Midbrain (tissue), 1 donor: ENCODE measurements at regions not wholly inside any gene's neighbourhood (a gene's known extent, or its start where the extent isn't known, plus 50 kb on each side); places are given as distances from the start of the nearest gene placed in this dataset.
"Not testable (repeated sequence)": the region's sequence is repeated elsewhere in the genome, so short reads cannot be mapped to it uniquely, and the experiment has no call there.

Experiments used
- DNase-seq: peaks from one replicate; lab custom pipeline; 2025; lab: John Stamatoyannopoulos, UW

GRCh38 chr3:162640208-162640607, 1143.6 kb downstream of the OTOL1 start:
- not testable (repeated sequence) for DNase-seq

- DNase-seq, result no peak
Measured at GRCh38 chr3:162641317-162641716, 1144.7 kb downstream of the OTOL1 start.

GRCh38 chr3:162641907-162642306, 1145.3 kb downstream of the OTOL1 start:
- DNase-seq, result no peak

GRCh38 chr3:162643245-162643644, 1146.6 kb downstream of the OTOL1 start:
- DNase-seq, result no peak

GRCh38 chr3:162647321-162647720, 1150.7 kb downstream of the OTOL1 start:
- DNase-seq, result no peak

- DNase-seq, result no peak
Measured at GRCh38 chr3:162658003-162658402, 1161.4 kb downstream of the OTOL1 start.

- DNase-seq, result no peak
Measured at GRCh38 chr3:162665684-162666391, 1169.2 kb downstream of the OTOL1 start.

- DNase-seq, result no peak
Measured at GRCh38 chr3:162666835-162667234, 1170.2 kb downstream of the OTOL1 start.

GRCh38 chr3:162670181-162670580, 1173.6 kb downstream of the OTOL1 start:
- no peak for DNase-seq

GRCh38 chr3:162677475-162677874, 1180.9 kb downstream of the OTOL1 start:
- DNase-seq, result no peak

- no peak for DNase-seq
Measured at GRCh38 chr3:162678941-162679340, 1182.3 kb downstream of the OTOL1 start.

GRCh38 chr3:162684260-162684659, 1187.7 kb downstream of the OTOL1 start:
- no peak for DNase-seq

GRCh38 chr3:162699291-162699690, 1202.7 kb downstream of the OTOL1 start:
- DNase-seq, result no peak

- no peak for DNase-seq
Measured at GRCh38 chr3:162701211-162701610, 1204.6 kb downstream of the OTOL1 start.

GRCh38 chr3:162702768-162703385, 1206.3 kb downstream of the OTOL1 start:
- no peak for DNase-seq

- DNase-seq, result no peak
Measured at GRCh38 chr3:162704238-162704637, 1207.6 kb downstream of the OTOL1 start.

- no peak for DNase-seq
Measured at GRCh38 chr3:162704799-162705385, 1208.3 kb downstream of the OTOL1 start.

GRCh38 chr3:162708394-162708793, 1211.8 kb downstream of the OTOL1 start:
- DNase-seq, result not testable (repeated sequence)

GRCh38 chr3:162708942-162709706, 1212.5 kb downstream of the OTOL1 start:
- DNase-seq, result not testable (repeated sequence)

GRCh38 chr3:162710332-162711112, 1213.9 kb downstream of the OTOL1 start:
- DNase-seq, result no peak

GRCh38 chr3:162717074-162717473, 1220.5 kb downstream of the OTOL1 start:
- DNase-seq, result not testable (repeated sequence)

- DNase-seq, result no peak
Measured at GRCh38 chr3:162718697-162719096, 1222.1 kb downstream of the OTOL1 start.
